HS-5 (cell line): ENCODE measurements at regions not wholly inside any gene's neighbourhood (a gene's known extent, or its start where the extent isn't known, plus 50 kb on each side); places are given as distances from the start of the nearest gene placed in this dataset.
"Not testable (repeated sequence)": the region's sequence is repeated elsewhere in the genome, so short reads cannot be mapped to it uniquely, and the experiment has no call there.

Source experiments
- DNase-seq: peaks from one replicate; pipeline ENCODE4 v3.0.0-alpha.2; 2012; ENCODE audit warnings: low read depth

DNA sequence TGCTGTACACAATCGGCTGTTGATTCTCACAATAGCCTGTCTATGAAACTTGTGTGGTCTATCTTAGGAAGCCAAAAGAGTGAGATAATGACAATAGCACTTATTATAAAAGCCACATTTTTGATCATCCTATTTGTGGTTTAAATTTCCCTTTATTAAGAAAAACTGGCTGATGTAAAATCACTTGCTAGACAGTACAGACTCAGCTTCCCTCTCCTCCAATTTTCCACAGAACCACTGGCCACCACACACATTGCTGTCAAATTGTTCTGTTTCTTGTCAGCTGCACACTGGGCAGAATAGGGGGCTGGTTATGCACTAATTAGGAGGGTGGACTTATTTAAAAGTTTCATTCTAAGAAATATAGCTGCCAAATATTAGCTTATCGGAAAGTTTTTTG, 425.9 kb downstream of the EPHA3 start:
- no peak for DNase-seq

DNA sequence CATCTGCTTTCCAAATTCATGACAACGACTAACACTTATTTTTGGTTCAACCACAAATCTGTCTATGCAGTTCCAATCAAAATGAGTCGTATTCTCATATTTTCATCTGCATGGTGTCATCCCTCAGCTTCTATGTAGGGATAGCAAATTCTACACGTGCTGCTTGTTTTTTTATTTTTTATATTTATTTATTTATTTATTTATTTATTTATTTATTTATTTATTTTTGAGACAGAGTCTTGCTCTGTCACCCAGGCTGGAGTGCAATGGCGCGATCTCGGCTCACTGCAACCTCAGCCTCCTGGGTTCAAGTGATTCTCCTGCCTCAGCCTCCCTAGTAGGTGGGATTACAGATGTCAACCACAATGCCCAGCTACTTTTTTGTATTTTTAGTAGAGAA, 447.2 kb downstream of the EPHA3 start:
- not testable (repeated sequence) for DNase-seq

DNA sequence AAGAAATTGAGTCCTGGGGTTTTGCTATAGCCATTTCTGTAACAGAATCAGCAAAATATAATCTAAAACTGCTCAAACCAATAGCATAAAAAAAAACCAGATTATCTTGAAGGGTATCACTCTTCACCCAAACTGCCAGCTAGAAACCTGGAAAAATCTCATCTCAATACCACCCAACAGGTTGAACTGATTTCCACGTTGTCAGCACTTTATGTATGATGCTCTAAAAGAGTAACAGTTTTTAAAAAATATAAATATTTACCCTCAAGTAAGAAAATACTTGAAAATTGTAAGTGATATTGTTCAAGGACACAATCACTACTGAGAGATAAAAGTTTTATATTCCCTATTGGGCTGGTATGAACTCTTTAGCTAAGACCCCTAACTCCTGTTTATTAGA, 451.3 kb downstream of the EPHA3 start:
- DNase-seq = no peak

DNA sequence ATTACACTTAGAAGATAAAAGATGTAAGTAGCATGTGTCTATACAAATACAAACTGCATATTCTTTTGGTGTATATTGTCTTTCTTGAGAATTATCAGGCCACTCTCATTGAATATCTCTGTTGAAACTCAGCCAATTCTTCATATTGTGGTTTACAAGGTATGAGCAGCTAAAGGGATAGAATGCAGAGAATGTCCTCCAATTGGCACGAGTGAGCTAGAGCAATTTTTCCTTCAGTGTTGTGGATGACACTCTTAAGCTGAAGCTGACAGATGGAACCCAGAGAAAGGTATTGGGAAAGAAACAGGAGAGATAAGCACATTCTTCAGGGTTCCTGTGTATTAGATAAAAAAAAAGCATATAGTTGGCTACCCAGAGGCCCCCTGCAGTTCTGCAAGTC, 453.1 kb downstream of the EPHA3 start:
- peak; percentile 4 for DNase-seq

DNA sequence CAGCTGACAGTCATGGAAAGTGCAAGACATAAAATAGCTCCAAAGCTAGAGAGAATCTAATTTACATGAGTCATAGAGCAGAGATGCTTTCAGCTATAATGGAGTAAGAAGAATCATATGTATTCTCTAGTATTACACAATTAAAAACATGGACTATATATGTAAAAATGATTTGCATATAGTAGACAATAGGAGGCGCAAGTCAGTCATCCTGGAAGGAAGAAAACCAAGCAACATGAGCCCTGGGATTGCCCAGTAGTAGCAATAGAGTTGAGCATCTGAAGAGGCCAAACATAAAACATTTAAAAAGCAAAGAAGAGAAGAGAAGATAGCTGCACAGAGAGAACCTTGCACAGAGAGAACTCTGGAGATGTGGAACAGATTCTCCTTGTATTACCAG, 455.0 kb downstream of the EPHA3 start:
- DNase-seq = no peak

DNA sequence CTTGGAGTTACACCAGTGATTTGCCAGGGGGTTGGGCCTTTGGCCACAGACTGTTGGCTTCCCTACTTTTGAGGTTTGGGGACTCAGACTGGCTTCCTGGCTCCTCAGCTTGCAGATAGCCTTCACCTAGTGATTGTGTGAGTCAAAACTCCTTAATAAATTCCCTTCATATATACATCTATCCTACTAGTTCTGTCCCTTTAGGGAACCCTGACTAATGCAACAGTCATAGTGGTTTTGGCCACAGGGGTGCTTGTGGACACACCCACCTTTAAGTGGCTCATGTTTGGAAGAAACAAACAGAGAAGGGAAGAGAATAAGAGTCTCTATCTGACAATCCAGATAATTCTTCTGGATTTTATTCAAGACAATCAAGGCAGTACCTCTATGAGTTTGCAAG, 457.7 kb downstream of the EPHA3 start:
- peak; percentile 29 for DNase-seq

DNA sequence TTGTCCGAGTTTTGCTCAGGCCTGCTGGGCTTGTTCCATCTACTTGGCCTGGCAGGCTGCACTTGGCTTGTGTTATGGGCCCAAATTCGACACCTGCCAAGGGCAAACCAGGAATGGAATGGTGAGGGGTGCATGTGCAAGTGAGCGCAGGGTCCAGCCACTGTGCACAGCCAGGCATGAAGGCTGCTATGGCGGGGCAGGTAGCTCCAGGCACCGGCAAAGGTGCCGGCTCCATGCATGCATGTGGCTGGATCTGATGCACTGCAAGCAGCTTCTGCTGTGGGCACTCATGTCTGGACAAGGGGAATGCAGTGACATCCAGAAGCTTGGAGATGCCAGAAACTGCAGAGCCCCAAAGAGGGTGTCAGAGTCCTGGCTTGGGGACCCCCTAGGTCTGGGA, 463.0 kb downstream of the EPHA3 start:
- no peak for DNase-seq

DNA sequence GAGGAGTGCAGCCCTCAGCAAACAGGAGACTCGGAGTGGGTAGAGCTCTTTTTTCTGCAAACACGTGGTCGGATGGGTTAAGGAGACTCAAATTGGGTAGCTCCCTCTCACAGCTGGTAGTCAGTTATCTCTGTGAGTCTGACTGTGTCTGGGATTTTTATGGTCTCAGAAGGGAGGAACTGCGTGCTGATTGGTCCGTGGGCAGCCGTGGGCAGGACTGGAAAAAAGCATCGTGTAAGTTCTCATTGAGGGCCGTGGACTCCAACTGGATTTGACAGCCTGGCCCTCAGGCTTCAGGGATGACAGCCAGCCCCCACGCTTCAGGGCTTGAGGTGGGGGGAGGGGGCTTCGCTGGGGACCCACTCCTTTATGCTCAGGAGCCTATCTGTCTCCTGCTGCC, 463.9 kb downstream of the EPHA3 start:
- DNase-seq = no peak

DNA sequence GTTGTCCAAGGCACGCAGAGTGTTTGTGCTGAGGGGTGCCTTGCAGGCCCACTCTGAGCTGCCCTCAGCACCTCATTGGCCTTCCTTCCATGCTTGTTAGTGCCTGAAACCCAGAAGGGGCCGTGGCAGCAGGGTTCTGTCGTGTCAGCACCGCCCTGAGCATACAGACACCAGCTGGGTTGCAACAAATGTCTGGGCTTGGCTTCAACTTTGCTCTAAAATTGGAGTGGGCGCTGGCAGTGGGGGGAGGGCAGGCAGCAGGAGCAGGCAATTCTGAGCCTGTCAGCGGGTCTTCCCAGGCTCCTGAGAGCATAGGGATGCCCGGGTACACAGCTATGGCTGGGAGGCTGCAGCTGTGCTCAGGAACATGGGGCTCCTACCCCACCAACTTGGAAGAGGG, 464.3 kb downstream of the EPHA3 start:
- no peak for DNase-seq

DNA sequence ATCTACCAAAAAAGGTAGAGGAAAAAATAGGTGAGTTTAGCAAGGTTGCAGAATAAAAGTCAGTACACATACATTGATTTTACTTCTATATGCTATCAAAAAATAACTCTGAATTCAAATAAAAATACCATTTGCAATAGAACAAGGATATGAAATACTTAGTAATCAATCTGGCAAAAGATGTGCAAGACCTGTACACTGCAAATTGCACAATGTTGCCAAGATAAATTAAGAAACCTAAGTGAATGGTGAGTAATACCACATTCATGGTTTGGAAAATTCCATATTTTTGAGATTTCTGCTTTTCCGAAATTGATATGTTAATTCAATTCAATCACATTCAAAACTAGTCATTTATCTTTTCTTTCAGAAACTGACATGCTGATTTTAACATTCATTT, 464.8 kb downstream of the EPHA3 start:
- DNase-seq = peak; percentile 10

DNA sequence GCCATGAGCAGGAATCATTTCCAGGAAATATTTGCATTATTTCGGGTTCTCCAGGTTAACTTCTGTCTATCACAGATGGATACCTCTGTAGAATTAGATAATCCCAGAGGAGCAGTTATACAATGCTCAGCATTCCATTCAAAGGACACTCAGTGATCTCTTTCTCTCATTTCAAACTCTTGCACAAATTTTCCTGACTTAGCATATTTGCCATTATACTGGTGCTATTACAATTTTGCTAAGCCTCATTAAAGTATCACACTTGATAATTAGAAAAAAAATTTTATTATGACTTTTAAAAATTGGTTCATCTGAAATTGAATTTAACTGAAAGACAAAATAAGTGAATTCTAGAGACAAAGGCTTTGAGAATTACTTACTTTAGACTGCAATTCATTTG, 469.0 kb downstream of the EPHA3 start:
- no peak for DNase-seq

DNA sequence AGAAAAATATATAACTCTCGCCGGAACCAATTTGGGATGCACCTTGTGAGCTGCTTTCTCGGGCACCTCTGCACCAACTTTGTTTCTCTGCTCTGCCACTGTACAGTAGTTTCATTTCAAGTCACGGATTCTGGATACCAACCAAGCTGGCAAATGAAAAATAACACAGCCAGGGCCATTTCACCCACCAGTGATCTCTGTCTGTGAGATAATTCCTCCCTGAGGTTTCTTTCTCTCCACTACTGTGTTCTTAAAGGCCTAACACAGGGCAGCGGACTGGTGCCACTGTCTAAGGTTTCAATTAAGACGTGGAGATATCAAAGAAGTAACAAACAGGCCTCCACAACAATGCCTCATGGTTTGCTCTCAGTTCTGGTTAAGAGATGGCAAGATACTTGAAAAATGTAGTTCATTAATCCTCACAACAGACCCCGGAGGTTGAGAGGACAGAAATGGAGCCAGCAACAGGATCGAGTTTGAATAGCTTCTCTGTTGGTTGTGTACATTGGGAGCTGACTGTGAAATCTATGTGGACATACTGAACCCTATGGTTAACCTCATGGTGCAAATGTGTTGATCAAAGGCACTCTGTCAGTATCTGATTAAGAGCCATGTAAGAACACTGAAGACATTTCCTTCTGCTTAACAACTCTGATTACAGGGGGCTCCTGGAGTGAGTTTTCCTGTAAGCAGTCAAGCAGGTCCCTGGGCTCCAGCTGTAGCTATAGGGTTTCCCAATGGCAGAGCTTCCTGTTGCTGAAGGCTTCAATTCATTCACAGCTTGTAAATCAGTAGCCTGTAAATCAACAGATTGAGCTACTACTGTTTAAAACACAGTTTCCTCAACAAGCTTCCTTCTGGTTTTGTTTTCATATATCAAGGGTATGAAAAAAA, 470.5 kb downstream of the EPHA3 start:
- DNase-seq = no peak

DNA sequence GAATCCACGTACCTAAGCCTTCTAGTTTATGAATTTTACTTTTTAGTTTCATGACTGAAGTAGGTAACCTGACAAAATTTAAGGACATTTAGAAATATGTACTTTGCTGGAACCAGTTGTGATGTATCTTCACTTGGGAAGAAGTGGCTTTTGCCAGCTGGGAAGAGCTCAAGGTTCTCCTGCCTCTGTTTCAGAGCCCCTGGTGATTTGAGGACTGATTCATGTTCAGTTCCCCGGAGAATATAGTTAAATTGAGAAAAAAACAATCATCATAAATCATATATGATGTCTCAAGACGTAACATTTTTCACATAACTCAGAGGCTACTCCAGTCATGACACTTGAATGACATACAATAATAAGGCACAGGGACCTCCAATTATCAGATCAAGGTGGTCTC, 473.4 kb downstream of the EPHA3 start:
- no peak for DNase-seq

DNA sequence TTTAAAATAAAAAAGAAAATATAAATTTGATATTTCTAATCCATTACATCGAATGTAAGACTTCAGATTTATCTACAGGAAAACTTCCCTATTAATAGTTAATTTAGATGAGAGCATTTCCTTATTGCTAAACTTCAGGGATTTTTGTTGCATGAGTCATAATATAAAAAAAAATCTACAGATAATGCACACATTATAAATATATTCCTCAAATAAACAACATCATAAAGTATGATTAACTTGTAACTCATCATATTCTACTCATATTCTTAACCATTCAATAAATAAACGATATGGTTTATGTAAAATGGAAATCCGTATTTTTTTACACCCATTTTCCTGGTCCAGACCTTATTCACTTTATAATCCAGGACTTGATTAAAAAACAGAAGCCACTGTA, 477.0 kb downstream of the EPHA3 start:
- DNase-seq = no peak

DNA sequence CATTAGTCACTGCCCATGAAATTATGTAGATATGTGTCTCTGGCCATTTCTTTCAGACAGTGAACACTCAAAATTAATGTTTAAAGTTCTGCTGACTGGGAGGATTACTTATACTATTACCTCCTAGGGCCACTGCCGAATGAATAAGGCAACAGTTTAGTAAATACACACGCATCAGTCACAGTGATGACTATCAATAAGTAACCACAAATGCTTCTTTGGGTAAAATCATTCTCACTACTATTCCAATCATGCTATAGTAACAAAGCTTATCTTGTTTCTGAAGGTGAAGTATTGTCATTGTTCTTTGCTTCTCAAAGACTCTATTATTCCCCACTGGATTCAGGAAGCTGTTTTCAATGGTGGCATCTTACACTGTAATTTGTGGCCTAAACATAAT, 478.8 kb downstream of the EPHA3 start:
- DNase-seq = no peak

DNA sequence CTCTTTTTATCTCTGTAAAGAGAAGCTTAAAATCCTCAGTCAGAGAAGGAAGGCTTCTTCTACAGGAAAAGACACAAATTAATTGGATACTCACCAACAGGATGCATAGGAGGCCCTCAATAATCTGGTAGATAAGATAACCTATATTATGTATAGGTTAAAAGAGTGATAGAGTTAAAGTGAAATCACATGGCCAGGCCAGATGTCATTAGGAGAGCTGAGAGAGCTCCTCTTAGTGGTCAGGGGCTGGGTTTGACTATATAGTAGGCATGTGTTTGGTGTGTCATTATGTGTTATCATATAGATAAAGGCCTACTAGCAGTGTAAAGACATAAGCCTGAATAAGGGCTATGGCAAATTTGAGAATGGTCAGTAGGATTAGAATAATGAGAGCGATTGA, 479.3 kb downstream of the EPHA3 start:
- no peak for DNase-seq

DNA sequence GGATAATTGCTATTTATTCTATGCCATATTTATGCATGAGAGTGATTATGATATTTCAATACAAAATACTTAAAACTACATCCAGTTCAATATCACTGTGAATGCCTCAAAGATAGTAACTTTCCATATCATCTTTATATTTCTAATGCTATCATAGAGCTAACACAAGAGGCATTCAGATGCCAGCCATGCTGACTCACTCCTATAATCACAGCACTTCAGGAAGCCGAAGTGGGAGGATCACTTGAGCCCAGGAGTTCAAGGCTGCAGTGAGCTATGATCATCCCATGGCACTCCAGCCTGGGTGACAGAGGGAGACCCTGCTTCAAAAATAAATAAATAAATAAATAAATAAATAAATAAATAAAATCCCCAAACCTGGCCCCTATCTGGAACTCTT, 498.7 kb downstream of the EPHA3 start:
- DNase-seq = no peak

DNA sequence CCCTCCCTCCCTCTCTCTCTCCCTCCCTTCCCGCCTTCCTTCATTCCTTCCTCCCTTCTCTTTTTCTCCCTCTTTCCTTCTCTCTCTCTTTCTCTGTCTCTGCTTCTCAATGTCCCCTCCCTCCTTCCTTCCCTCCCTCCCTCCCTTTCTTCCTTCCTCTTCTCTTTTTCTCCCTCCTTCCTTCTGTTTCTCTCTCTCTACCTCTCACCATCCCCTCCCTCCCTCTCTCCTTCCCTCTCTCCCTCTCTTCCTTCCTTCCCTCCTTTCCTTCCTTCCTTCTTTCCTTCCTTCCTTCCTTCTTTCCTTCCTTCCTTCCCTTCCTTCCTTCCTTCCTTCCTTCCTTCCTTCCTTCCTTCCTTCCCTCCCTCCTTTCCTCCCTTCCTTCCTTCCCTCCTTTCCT, 504.6 kb downstream of the EPHA3 start:
- no peak for DNase-seq

DNA sequence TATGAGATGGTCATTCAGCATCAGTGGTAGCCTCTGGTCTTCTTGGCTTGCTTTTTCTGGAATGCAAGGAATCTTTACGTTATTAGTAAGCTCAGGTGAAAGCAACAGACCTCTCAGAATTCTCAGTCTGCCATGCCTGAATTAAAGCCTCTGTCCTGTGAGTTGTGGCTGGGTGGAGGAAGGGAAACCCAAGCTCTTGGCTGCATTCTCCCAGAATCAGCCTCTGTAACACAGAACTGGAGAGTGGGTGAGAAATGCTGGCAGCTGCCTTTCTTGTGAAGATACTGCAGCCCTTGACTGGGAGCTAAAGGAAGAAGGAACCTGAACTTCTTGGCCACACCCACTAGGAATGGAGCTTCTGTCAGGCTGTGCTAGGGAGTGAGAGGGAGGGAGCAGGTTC, 505.8 kb downstream of the EPHA3 start:
- no peak for DNase-seq

DNA sequence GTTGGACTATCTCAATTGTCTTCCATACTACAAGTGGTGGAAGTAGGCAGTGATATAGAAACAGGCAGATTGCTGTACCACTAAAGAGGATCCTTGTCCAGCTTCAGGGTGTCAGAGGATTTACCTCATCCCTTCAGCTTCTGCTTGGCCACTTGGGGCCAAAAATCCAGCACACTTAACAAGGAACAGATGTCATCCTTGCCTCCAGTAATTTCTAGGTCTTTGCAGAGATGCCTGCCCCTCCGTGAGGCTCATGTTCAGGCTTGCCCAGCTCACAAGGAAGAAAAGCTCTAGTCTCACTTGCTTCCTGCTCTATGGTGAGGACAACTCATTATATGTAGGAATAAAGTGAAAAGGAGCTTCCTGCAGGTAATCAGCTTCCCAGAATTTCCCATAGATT, 510.3 kb downstream of the EPHA3 start:
- DNase-seq = no peak

DNA sequence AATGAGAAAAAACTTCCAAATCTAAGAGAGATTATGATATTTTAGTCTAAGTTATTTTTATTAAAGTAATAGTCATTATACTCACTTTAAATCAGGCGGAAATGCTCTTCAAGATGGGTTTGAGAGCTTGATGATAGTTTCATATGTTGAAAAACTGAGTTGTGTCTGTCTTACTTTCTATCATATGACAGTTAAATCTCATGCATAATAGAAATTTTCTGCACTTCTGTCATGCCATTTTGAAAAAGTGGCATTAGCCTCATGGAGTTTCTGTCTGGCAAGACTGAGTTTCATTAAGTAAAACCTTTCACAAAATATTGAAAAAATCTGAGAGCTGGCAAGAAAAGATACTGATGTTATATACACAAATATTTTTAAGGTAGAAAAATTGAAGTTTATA, 511.8 kb downstream of the EPHA3 start:
- DNase-seq = no peak

DNA sequence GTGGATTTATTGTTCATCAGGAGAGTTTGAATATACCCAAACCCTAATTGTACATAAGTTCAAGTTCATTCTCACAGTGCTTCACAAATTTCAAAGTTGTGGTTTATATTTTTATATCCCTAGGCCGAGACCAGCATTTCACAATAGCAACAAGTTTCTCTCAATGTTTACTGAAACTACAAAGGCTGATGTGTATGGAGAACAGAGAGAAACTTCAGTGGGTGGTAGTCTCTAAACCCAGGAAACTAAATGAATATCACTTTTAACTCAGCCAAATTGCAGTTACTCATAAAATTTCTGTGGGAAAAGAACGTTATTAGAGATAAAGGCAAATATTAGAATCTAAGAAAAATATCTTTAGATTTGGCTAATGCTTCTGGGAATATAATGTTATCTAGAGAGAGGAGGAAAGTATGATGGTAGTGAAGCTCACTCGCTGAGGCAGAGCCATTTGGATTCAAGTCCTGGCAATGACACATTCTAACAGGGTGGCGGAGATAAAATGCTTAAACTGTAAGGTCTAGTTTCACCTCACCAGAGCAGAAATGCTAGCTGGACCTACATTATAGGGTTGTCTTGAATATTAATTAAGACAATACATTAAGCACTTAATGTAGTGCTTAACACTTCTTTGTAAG, 514.8 kb downstream of the EPHA3 start:
- no peak for DNase-seq

DNA sequence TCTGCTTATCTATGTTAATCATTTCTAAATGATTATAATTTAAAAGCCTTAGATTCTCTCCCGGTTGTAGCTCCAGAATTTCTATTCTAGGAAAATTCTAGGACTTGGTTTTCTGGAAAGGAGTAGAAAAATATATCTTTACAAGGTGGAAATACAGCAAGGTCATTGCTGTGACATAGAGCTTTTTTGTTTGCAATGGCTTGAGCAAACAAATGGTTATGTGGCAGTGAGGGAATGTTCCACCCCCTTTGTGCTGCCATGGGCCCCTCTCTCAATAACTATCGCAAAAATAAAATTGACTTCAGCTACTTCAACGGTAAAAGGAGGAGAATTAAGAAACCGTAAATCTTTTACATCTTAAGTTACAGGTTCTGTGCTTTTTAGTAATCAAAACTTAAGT, 517.1 kb downstream of the EPHA3 start:
- no peak for DNase-seq

DNA sequence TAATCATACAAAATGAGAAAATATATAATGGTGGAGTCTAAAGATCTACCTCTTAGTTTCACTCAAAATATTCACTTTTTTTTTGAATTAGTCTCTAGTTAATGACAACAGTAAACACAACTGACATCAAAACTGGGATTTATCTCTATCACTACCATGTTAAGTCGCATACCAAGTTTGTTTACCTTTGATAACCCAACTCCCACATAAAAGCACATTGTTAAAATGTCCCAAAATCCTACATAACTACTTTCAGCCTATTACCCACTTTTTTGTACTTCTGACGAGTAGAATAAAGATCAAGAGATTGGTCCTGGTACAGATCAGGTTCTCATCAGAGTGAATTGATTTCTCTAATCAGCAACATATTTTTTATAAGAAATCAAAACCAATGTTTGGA, 518.5 kb downstream of the EPHA3 start:
- no peak for DNase-seq
